NCI-H1436 (cell line): ENCODE measurements at regions not wholly inside any gene's neighbourhood (a gene's known extent, or its start where the extent isn't known, plus 50 kb on each side); places are given as distances from the start of the nearest gene placed in this dataset.

ENCODE experiments used
- DNase-seq: peaks from one replicate; lab custom pipeline; 2025; lab: John Stamatoyannopoulos, UW

DNA sequence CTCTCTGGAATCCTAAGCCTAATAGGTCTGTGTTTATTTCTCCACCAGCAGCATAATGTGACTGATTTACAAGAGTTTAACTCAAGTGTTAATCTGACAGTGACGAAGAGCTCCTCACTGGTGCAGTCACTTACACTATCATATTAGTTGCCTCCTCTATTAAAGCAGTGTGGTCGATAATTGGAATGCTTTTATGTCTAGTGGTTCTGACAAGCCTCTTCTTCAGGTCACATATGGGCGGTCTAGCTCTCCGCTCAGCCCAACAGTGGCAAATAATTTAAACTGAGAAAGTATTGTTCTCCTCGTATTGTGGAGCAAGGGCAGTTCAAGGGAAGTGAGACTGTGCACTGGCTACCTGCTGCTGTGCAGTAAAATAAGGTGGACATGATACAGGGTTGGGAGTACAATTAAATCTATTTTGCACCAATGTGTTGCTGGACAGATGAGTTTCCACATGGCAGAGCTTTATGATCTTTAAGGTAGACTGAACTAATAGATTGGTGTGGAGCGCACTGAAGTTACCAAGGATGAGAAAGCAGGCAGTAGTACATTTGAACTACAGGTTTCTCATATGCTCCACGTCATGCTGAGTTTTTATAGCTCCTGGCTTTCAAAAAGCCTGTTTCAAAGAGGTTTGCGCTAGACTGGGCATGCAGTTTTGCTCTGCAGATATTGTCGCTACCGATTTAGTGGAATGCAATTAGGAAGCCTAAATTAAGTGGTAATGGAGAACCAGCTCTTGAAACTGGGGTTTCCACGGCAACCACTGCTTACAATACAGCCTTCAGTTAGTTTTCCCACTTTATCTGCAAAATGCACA lies 151.7 kb upstream of the POU3F3 start:
- no peak for DNase-seq

DNA sequence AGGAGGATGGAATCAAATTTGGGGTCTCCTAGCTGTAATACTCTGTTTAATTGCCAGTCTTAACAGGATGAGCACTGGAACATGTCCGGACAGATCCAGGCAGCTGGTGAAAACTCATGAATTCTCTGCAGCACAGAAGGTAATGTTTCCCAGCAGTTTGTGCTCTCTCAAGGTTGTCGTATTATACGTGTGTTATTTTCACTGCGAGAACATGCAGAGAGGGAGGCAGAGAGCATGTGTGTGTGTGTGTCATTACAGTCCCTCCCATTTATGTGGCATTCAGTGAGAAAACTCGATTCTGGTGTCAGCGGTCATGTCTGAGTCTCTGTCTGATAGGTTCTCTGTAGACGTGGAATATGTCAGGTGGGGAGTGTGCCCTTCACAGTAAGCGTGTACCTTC lies 150.2 kb upstream of the POU3F3 start:
- no peak for DNase-seq

DNA sequence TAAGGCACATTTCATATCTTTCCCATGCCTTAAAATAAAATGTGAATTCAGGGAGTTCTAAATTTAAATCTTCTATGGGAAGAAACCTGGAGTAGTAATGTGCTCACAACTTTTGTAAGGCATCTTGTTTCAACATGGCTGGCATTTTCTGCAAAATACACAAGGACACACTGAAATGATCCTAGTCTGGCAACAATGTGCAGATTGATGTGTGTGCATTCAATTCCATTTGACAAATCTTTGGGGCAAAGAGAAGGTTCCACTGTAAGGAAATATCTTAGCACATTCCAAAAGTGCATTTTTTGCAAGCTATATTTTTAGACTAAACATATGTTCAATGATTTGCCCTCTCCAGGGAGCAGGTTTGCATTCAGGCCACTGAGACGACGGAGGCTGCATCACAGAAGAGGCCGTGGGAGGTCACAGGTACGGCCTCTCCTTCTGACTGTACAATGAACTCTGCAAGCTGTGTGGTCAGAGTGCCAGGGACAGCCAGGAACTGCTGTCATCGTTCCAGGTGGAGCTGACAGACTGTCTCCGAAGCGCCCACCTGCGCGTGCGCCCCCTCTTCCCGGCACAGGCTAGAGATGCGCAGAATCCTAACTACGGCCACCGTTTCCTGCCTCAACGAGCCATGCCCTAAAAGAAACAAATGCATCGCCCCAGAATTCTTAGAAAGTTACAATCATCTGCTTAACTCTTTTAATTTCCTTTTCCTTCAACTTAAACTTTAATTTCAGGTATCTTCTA lies 149.2 kb upstream of the POU3F3 start:
- DNase-seq: no peak

DNA sequence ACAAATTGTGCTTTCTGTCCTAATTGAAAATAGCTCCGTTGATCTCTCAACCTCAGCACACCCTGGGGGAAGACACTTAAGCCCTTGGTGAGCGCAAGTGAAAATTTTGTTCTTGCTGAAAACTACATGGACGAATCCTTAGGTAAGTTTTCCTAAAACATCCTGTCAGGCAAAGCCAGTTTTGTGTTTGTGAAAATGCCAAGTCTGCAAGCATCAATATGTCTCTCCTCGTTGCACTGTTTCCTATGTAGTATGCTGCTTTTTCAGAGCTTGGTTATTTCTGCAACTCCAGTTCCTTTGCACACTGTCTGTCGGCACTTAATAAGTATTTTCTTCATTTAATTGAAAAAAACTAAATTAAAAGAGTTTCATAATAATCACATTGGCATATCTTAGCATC lies 146.9 kb upstream of the POU3F3 start:
- DNase-seq: no peak

DNA sequence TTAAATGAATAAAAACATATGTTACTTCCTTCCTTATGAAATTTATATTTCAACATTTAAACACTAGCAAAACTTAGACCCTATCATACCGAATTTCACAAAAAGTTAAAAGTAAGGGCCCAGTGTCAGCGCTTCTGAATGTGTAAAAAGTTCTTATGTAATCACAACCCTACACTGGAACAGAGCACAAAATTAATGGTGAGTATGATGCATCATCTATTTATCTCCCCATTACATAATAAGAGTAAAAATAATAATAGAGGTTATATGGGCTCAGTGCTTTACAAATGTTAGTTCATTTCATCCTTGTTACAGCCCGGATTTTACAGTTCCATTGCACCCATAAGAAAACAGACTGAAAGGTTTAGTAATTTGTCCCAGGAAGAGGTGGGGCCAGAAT lies 144.9 kb upstream of the POU3F3 start:
- DNase-seq: no peak

DNA sequence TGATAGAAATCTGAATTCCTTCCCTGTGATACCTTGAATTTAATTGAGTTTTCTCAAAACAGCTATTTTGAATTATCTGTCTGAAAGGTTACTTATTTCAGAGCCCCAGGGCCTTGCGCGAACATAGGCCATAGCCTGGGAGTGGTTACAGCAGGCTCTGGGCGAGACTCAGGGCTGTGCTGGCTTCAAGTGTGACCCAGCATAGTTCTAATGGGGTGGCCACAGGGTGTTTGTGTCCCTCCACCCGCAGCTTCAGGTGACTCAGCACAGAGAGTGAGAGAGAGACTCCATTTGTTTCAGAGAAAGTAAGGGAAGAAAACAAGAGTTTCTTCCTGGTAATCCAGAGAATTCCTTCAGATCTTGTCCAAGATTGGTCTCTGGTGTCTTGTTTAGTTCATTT lies 137.9 kb upstream of the POU3F3 start:
- DNase-seq: no peak

DNA sequence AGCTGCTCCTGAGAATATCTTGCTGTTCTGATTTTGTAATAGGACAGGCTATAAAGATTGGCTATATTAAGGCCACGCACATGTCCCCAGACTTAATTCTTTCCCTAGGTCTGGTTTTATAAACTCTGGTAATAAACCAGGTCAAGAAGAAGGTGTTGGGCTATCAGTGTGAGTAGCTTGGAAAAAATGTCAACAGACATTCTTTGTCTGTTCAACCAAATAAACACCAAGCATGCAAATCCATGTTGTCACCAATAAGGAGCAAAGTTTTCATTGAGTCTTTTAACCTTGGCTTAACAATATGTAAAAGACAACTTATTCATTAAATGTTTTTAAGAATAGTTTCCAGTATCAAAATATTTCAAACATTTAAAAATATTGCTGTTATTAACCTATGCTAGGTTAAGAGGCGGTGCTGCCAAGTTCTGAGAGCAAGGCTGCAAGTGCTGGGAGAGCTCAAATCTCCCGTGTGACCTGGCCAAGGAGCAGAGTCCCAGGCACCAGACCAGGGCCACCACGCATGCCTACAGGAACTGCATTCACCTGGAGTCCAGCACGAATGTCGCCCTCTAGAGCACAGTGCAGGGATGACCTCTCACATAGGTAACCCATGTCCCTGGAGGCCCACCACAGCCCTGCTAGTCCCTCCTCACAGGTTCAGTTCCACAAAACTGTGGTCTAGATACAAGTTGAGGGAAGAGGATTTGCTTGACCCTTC lies 120.5 kb upstream of the POU3F3 start:
- DNase-seq: no peak

DNA sequence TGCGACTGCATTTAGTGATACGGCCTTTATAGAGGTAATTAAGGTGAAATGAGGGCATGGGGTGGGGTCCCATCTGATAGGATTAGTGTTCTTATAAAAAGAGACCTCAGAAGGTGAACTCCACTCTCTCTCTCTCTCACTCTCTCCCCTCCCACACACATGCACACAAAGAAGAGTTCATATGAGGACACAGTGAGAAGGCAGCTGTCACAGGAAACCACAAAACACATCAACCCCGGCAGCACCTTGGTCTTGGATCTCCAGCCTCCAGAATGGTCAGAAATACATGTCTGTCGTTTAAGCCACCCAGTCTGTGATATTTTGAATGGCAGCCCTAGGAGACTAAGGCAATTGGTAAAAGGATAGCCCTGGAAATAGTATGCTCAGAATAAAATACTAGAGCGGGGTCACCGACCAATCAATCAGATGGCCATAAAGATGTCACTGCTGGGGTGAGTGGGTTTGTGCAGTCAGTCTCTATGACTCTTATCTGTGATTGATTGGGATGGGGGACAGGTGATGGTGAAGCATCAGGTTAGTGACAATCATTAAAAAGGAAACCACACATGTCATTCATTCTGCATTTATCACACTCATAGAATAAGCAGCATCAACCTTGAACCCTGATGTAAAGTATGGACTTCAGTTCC lies 118.9 kb upstream of the POU3F3 start:
- no peak for DNase-seq

DNA sequence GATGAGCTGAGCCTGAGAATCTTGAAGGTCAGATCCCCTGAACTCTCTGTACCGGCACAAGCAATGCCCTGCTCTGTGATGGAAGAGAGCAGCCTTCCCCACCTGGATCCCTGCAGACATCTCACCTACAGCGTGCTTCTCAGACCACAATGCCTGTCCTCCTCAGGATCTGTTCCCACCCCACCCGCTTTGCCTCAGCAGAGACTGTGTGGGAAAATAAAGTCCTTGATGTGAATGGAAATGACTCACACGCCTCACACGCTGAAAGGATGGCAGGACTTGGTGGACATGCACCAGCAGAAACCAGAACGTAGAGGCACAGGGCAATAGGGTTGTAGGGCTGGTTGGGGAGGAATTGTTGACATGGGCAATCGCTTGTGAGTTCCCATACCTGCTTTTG lies 117.9 kb upstream of the POU3F3 start:
- no peak for DNase-seq

DNA sequence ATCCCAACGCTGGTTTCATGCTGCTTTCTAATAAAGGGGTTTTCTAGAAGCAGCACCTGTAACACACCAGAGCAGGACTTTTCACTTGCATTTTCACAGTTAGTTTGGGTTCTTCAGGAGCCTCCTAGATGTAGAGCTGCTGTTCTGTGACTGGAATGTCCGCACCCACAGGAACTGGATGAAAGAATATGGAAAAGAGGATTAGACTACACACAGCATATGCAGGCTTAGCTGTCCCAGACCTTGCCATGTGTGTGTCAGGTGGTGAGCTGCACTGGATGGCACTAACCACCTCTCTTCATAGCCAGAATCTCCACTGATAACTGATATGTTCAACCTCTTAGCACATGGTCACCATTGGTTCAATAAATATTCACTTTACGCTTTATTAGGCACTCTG lies 112.1 kb upstream of the POU3F3 start:
- DNase-seq: no peak

DNA sequence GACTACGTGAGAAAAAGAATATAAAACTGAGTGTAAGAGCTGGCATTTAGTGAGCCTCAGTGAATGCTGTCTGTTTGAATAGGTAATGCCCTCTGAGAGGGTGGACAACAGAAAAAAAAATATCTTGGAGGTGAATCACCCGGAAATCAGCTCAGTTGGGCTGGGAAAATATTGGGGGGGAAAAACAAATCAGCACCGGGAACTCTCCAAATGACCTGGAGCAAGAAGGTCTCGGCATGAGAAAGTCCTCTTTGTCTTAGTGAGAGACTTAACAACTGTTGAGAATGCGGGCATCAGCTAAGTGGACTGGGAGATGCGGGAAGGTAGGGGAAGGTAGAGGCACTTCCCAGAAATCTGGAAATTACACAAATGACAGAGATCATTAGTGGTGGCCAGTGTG lies 109.4 kb upstream of the POU3F3 start:
- no peak for DNase-seq

DNA sequence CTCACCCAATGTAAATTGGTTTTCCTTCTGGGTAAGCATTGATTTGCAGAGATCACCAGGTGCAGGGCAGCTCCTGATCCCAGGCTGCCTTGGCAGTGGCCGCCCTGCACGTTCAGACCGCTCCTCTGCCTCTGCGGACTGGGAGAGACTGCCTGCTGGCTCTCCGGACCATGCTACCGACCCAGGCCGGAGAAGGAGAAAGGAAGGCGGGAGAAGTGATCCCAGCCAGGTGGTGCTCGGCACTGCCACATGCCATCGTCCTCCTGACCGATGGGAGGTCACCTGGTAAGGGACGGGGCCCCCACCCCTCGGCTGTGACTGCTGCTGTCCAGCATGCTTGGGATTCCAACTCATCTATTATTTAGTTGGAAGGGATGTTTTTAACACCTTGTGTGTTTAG lies 108.1 kb upstream of the POU3F3 start:
- no peak for DNase-seq

DNA sequence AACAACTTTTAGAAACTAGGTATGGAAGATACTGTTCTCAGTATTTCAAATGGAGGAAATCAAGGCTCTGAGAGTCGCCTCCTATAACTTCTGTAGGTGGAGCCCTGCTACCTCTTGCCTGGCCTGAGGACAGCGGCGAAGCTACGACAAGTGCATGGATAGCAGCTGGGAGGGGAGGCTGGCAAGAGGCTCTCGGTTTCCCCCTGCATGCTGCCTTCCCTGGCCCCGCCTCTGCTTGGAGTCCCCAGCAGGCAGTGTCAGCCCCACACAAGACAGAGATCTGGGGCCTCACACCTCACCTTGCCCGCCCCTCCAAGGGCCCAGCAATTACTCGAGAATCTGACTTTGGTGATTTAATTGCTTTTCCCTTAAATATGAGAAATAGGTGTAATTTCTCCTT lies 107.6 kb upstream of the POU3F3 start:
- no peak for DNase-seq

DNA sequence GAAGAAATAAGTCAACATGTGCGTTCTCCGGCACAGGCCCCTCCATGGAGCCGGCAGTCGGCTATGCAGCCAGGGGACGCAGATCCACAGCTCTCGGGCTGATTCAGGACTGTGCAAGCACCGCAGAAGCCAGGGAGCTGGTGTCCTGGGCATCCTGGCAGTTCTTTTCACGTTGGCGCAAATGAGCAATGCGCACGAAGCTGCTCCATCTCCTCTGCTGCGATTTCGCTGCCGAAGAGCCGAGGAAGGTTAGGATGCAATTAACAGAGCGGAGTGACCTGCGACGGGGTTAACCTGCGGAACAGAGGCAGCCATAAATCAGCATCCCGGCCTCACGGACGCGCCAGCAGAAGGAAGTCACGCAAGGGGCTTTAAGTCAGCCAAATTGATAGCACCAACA lies 107.1 kb upstream of the POU3F3 start:
- no peak for DNase-seq

DNA sequence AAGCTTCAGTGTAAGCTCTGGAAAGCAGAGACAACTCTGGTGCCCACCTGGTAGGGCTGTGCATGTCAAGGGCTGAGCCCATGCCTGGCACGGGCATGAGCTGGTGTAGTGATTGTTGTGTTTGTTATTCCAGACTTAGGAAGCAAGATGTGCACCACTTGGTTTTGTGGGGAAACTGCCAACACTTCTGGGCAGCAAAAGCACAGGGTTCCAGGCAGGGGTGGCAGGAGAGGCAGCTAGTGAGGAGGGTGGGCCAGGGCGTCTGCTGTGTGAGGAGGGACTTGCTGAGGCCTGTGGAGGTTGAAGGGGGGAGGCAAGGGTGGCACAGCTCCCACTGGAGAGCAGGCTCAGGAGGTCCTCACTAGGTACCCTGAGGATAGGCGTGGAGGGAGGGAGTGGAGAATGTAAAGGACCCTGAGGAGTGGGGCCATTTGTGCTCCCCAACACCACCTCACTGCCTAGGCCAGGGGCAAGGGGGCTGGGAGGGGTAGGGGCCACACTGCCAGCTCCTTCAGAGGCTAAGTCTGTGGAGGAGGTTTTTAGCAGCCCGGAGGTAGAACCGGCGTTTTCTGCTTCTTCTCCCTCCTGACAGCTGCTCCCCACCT lies 104.0 kb upstream of the POU3F3 start:
- DNase-seq: no peak

DNA sequence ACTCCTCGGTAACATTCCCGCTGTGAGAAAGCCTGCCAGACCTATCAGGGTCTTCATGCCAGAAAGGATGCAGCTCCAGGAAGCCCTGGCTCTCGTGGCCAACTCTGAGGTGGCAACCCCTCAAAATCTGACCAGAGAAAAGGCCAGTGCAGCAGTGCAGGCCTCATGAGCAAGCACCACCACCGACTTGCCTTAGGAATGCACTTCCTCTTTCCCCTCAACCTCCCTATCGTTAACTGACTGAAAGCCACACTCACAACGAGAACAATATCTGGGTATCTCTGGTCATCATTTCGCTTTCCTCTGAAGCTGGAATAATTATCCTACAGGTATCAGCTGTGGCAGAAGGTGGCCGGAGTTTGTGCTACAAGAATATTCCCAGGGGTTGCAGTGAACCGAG lies 101.4 kb upstream of the POU3F3 start:
- DNase-seq: no peak

DNA sequence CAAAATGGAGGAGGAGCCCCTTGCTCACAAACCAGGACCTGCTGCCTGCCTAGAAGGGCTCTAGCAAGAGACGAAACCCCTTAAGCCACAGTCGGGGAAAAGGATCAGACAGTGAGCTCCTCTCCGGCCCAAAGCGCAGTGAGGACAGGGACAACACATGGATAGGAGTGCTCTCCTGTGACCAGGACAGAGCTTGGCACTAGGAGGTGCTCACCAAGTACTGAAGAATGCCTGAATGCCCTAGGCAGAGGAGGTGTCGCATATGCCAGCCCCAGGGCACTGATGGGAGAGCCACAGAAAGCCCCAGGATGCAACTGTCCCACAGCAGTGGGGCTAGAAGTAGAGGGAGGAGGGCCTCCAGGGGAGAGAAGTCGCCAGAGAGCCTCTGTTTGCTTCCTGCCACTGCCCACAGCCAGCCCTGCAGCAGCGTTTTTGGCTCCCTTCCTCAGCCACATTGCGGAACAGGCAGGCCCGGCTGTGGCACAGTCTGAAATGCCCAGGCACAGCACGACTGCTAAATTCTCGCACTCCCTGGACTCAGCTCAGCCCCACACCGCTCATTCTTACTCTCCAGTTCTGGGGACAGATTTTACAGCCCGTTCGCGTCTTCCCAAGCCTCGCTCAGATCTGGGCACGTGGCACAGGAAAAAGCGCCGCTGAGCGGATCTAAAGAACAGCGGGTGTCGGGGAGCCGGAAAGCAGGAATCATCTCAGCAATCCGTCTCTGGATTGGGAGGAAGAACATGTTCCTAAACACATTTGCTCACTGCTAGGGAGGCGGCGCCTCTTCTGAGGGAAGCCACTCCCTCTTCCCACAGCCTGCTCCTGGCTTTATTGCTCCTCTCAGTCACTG lies 98.7 kb upstream of the POU3F3 start:
- DNase-seq: no peak

DNA sequence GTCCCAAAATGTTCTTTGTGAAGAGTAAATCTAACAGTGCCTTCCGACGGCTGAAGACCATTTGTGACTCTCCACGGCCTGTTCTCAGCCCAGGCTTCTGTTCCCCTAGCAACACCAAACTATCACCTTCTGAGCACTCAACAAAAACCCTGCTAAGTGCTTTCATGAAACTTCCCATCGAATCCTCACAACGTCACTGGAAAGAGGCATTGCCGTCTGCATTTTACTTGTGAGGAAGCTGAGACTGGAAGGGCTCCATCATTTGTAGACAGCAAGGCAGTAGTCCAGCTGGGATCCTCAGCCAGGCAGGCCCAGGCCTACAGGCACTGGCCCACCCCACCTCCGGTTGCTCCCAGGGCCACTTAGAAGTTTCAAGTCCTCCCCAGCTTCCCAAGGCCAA lies 97.8 kb upstream of the POU3F3 start:
- no peak for DNase-seq

DNA sequence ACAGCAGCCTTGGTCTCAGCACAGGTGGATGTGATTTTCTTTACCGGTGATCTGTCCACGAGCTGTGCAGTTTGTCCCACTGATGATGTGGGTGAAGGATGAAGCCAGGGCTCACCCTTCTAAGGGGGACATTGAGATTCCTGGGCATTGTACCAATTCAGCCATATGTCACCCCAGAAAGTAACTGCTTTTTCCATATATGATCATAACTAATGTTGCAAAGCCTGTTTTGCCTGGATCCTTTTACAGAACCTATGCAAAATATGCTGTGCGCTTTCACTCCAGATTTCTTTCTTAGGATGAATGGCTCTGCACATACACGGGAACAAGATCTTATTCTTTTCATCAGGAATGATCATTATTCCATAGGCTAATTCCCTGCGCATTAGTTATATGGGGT lies 96.9 kb upstream of the POU3F3 start:
- no peak for DNase-seq

DNA sequence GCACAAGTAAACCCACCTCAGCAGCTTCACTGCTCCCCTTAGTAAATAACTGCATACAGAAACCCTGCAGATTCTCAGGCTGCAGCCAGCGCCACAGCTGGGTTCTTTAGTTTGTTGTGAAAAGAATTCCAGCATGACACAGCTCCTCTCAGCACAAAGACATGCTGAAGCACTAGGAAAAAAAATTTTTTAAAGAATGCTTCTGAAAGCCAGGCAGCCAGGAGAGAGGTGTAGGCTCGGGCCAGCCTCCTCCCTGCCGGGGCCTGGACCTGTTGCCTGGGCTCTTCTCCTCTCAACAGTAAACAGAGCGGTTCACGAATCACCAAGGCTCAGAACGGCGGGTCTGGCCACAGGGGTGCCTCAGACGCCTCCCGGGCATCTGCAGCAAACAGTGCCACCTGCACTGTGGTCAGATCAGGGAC lies 95.7 kb upstream of the POU3F3 start:
- no peak for DNase-seq

DNA sequence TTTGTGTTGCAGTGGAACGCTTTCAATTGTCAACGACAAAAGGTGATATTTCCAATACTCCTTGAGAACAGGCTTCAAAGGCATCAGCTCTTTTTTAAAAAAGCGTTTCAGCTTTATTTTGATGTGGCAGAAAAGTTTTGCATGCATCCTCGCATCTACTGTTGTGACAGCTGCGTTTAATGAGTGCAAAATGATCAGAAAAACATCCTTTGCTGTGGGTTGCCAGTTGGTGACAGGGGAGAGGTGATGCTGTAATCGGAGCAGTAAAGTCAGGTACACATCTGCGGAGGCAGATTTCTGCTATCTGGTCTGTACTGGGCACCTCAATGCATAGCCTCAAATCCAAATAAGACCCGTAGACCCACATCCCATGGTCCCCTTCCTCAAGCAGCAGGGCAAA lies 91.9 kb upstream of the POU3F3 start:
- no peak for DNase-seq
